Epithelial cell of esophagus (primary cell): ENCODE measurements at regions not wholly inside any gene's neighbourhood (a gene's known extent, or its start where the extent isn't known, plus 50 kb on each side); places are given as distances from the start of the nearest gene placed in this dataset.

Experiments used
- DNase-seq: peaks from one replicate; pipeline ENCODE4 v3.0.0; 2010; ENCODE audit warnings: low read depth
- H3K4me3 ChIP-seq: 2 replicates; pipeline ENCODE4 v1.5.1; 2011; ENCODE audit warnings: mild to moderate bottlenecking, low read length, control low read depth
- CTCF ChIP-seq: IDR thresholded peaks from 2 replicates; pipeline ENCODE4 v1.5.1; 2011; ENCODE audit warnings: low read depth, mild to moderate bottlenecking, low read length, control low read depth, inconsistent platforms; ENCODE audit not compliant: insufficient read depth; ENCODE audit errors: missing control alignments

GRCh38 chr13:104296286-104296685, 1230.1 kb upstream of the SLC10A2 start:
- TF ChIP-seq CTCF = no peak
- H3K4me3 ChIP-seq = no peak overlapping the region
- DNase-seq = no peak

- TF ChIP-seq CTCF = no peak
- no peak for DNase-seq
- no peak overlapping the region for H3K4me3 ChIP-seq
Observed at GRCh38 chr13:104295537-104295936, 1229.3 kb upstream of the SLC10A2 start.

DNA sequence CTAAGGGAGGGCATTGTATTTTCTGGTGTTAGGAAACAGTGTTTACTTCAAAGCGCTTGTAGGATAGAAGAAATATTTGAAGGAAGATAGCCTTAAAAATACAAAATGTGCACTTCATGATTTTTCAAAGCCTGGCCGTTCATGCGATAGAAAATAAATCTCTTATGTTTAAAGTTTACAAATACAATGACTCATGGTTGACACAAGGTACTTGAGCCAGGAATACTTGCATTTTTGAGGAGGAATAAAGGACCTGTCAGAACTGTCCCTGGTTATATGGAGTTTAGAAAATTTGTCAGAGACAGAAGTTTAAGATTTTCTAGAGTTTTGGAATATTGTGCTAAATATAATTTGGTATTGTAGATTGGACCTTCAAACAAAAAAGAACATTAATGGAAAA, 1223.2 kb upstream of the SLC10A2 start:
- H3K4me3 ChIP-seq = no peak overlapping the region
- TF ChIP-seq CTCF = no peak
- DNase-seq = peak; percentile 35

DNA sequence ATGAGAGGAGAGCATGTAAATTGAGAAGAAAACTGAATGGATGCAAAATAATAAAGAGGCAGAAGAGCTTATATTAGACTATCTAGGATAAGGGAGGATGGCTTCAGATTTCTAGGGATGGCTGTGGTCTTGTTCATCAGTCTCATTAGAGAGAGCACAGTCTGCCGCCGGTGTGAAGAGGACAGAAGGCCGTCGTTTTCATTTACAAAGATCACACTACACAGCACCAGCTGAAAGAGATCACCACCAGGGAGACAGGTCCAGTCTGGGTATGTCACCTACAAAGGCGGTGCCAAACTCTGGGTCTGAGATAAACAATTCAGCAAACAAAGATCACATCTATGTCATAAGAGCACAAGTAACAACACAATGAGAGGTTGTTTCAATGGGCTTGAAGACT, 1222.3 kb upstream of the SLC10A2 start:
- no peak for DNase-seq
- H3K4me3 ChIP-seq = no peak overlapping the region
- TF ChIP-seq CTCF = no peak

- no peak for TF ChIP-seq CTCF
- H3K4me3 ChIP-seq = no peak overlapping the region
- DNase-seq = peak; percentile 33
Observed at GRCh38 chr13:104286566-104287290, 1220.5 kb upstream of the SLC10A2 start.

GRCh38 chr13:104281910-104282309, 1215.7 kb upstream of the SLC10A2 start:
- no peak for DNase-seq
- no peak overlapping the region for H3K4me3 ChIP-seq
- TF ChIP-seq CTCF = no peak

GRCh38 chr13:104270731-104271130, 1204.5 kb upstream of the SLC10A2 start:
- TF ChIP-seq CTCF = no peak
- H3K4me3 ChIP-seq = no peak overlapping the region
- no peak for DNase-seq
